ENCODE measurements at regions not wholly inside any gene's neighbourhood (a gene's known extent, or its start where the extent isn't known, plus 50 kb on each side); places are given as distances from the start of the nearest gene placed in this dataset.
"Not testable (repeated sequence)": the region's sequence is repeated elsewhere in the genome, so short reads cannot be mapped to it uniquely, and the experiment has no call there.

- no peaks in the 10 kb centered on the region for H3K4me1 Mint-ChIP-seq
- H3K27ac Mint-ChIP-seq = no peak overlapping the region
- H3K36me3 Mint-ChIP-seq = peaks cover 2% of the 10 kb centered on the region
- peaks cover 6% of the 10 kb centered on the region for H3K9me3 Mint-ChIP-seq (ENCODE audit: low read depth)
- CTCF ChIA-PET = no interaction called here
- no peak overlapping the region for H3K4me3 Mint-ChIP-seq
- H3K27me3 Mint-ChIP-seq = no peaks in the 10 kb centered on the region
- no peak for ATAC-seq
- no peak for DNase-seq
These were observed 147.5 kb upstream of the FBXL17 start for GRCh38 chr5:108529381-108529780.

GRCh38 chr5:108528655-108529054, 146.8 kb upstream of the FBXL17 start:
- CTCF ChIA-PET = no interaction called here
- H3K36me3 Mint-ChIP-seq = peaks cover 2% of the 10 kb centered on the region
- DNase-seq = no peak
- H3K4me1 Mint-ChIP-seq = no peaks in the 10 kb centered on the region
- H3K27me3 Mint-ChIP-seq = peaks cover 3% of the 10 kb centered on the region
- no peak overlapping the region for H3K4me3 Mint-ChIP-seq
- no peak overlapping the region for H3K27ac Mint-ChIP-seq
- ATAC-seq = no peak
- H3K9me3 Mint-ChIP-seq (ENCODE audit: low read depth) = peaks cover 6% of the 10 kb centered on the region

- Mint-ChIP-seq H3K9me3 (ENCODE audit: low read depth) (peaks cover 6% of the 10 kb centered on the region), H3K4me1 (no peaks in the 10 kb centered on the region), H3K36me3 (peaks cover 2% of the 10 kb centered on the region), H3K4me3 (no peak overlapping the region), H3K27me3 (peaks cover 8% of the 10 kb centered on the region), H3K27ac (no peak overlapping the region)
- DNase-seq = no peak
- CTCF ChIA-PET = no interaction called here
- ATAC-seq = no peak
These were observed 142.7 kb upstream of the FBXL17 start for GRCh38 chr5:108524564-108524963.

- H3K27me3 Mint-ChIP-seq = peaks cover 8% of the 10 kb centered on the region
- peaks cover 6% of the 10 kb centered on the region for H3K9me3 Mint-ChIP-seq (ENCODE audit: low read depth)
- CTCF ChIA-PET = interaction anchor here (0.7 kb wide), 1 partner anchor 43 kb away, joined by 5 read pairs; no protein-coding TSS in a partner anchor
- ATAC-seq (no peak), DNase-seq (no peak)
- no peak overlapping the region for H3K4me3 Mint-ChIP-seq
- peaks cover 2% of the 10 kb centered on the region for H3K36me3 Mint-ChIP-seq
- H3K27ac Mint-ChIP-seq = no peak overlapping the region
- no peaks in the 10 kb centered on the region for H3K4me1 Mint-ChIP-seq
These were observed 141.5 kb upstream of the FBXL17 start for GRCh38 chr5:108523360-108523759.

GRCh38 chr5:108521841-108522506, 140.1 kb upstream of the FBXL17 start:
- Mint-ChIP-seq H3K4me3 (no peak overlapping the region), H3K4me1 (no peaks in the 10 kb centered on the region), H3K9me3 (ENCODE audit: low read depth) (peaks cover 6% of the 10 kb centered on the region), H3K27me3 (peaks cover 9% of the 10 kb centered on the region), H3K36me3 (peaks cover 2% of the 10 kb centered on the region), H3K27ac (no peak overlapping the region)
- DNase-seq (no peak), ATAC-seq (peak; percentile 64)
- CTCF ChIA-PET = no interaction called here

GRCh38 chr5:108521011-108521700, 139.3 kb upstream of the FBXL17 start:
- Mint-ChIP-seq H3K27me3 (peaks cover 14% of the 10 kb centered on the region), H3K36me3 (no peaks in the 10 kb centered on the region), H3K4me1 (no peaks in the 10 kb centered on the region), H3K27ac (no peak overlapping the region), H3K4me3 (no peak overlapping the region), H3K9me3 (ENCODE audit: low read depth) (peaks cover under 1% of the 10 kb centered on the region)
- no peak for DNase-seq
- no peak for ATAC-seq
- CTCF ChIA-PET = no interaction called here

GRCh38 chr5:108516785-108517184, 134.9 kb upstream of the FBXL17 start:
- DNase-seq = no peak
- no peak for ATAC-seq
- CTCF ChIA-PET = no interaction called here
- Mint-ChIP-seq H3K4me3 (no peak overlapping the region), H3K27ac (no peak overlapping the region), H3K9me3 (ENCODE audit: low read depth) (no peaks in the 10 kb centered on the region), H3K36me3 (no peaks in the 10 kb centered on the region), H3K4me1 (no peaks in the 10 kb centered on the region), H3K27me3 (peaks cover 22% of the 10 kb centered on the region)

- no peaks in the 10 kb centered on the region for H3K9me3 Mint-ChIP-seq (ENCODE audit: low read depth)
- CTCF ChIA-PET = no interaction called here
- H3K27me3 Mint-ChIP-seq = peaks cover 23% of the 10 kb centered on the region
- no peaks in the 10 kb centered on the region for H3K36me3 Mint-ChIP-seq
- H3K4me1 Mint-ChIP-seq = no peaks in the 10 kb centered on the region
- DNase-seq (no peak), ATAC-seq (no peak)
- no peak overlapping the region for H3K4me3 Mint-ChIP-seq
- no peak overlapping the region for H3K27ac Mint-ChIP-seq
These were observed 133.7 kb upstream of the FBXL17 start for GRCh38 chr5:108515517-108516105.

GRCh38 chr5:108508979-108509378, 127.1 kb upstream of the FBXL17 start:
- H3K4me3 Mint-ChIP-seq = no peak overlapping the region
- ATAC-seq (no peak), DNase-seq (no peak)
- H3K27me3 Mint-ChIP-seq = peaks cover 18% of the 10 kb centered on the region
- no peaks in the 10 kb centered on the region for H3K9me3 Mint-ChIP-seq (ENCODE audit: low read depth)
- no peaks in the 10 kb centered on the region for H3K36me3 Mint-ChIP-seq
- CTCF ChIA-PET = no interaction called here
- no peak overlapping the region for H3K27ac Mint-ChIP-seq
- H3K4me1 Mint-ChIP-seq = no peaks in the 10 kb centered on the region

- Mint-ChIP-seq H3K27me3 (peaks cover 12% of the 10 kb centered on the region), H3K36me3 (no peaks in the 10 kb centered on the region), H3K4me1 (no peaks in the 10 kb centered on the region), H3K4me3 (no peak overlapping the region), H3K27ac (no peak overlapping the region), H3K9me3 (ENCODE audit: low read depth) (no peaks in the 10 kb centered on the region)
- CTCF ChIA-PET = no interaction called here
- DNase-seq = no peak
- ATAC-seq = no peak
These were observed 125.7 kb upstream of the FBXL17 start for GRCh38 chr5:108507631-108508030.

GRCh38 chr5:108505608-108506007, 123.7 kb upstream of the FBXL17 start:
- H3K27me3 Mint-ChIP-seq = peaks cover 3% of the 10 kb centered on the region
- no peaks in the 10 kb centered on the region for H3K9me3 Mint-ChIP-seq (ENCODE audit: low read depth)
- no peaks in the 10 kb centered on the region for H3K36me3 Mint-ChIP-seq
- no peak for DNase-seq
- CTCF ChIA-PET = no interaction called here
- no peak overlapping the region for H3K4me3 Mint-ChIP-seq
- H3K4me1 Mint-ChIP-seq = no peaks in the 10 kb centered on the region
- H3K27ac Mint-ChIP-seq = no peak overlapping the region
- ATAC-seq = no peak

GRCh38 chr5:108504974-108505373, 123.1 kb upstream of the FBXL17 start:
- DNase-seq (no peak), ATAC-seq (no peak)
- H3K4me1 Mint-ChIP-seq = no peaks in the 10 kb centered on the region
- no peaks in the 10 kb centered on the region for H3K27me3 Mint-ChIP-seq
- H3K36me3 Mint-ChIP-seq = no peaks in the 10 kb centered on the region
- H3K27ac Mint-ChIP-seq = no peak overlapping the region
- no peaks in the 10 kb centered on the region for H3K9me3 Mint-ChIP-seq (ENCODE audit: low read depth)
- no peak overlapping the region for H3K4me3 Mint-ChIP-seq
- CTCF ChIA-PET = no interaction called here

- H3K36me3 Mint-ChIP-seq = no peaks in the 10 kb centered on the region
- H3K4me3 Mint-ChIP-seq = no peak overlapping the region
- no peaks in the 10 kb centered on the region for H3K27me3 Mint-ChIP-seq
- no peaks in the 10 kb centered on the region for H3K4me1 Mint-ChIP-seq
- no peak for DNase-seq
- CTCF ChIA-PET = no interaction called here
- no peak for ATAC-seq
- H3K9me3 Mint-ChIP-seq (ENCODE audit: low read depth) = peaks cover 2% of the 10 kb centered on the region
- no peak overlapping the region for H3K27ac Mint-ChIP-seq
These were observed 122.1 kb upstream of the FBXL17 start for GRCh38 chr5:108503986-108504385.

GRCh38 chr5:108495615-108496014, 113.7 kb upstream of the FBXL17 start:
- H3K27ac Mint-ChIP-seq; DNase-seq; H3K27me3 Mint-ChIP-seq; H3K4me3 Mint-ChIP-seq; H3K4me1 Mint-ChIP-seq; CTCF ChIA-PET; ATAC-seq; H3K9me3 Mint-ChIP-seq (ENCODE audit: low read depth); H3K36me3 Mint-ChIP-seq: not testable (repeated sequence)

Measured in activated CD8-positive, alpha-beta memory T cell treated with anti-CD3 and anti-CD28 coated beads, Interleukin-2, amount 10 ng/mL, durations not matched to agents 7 days and 5 days (primary cell).